ENCODE measurements at regions not wholly inside any gene's neighbourhood (a gene's known extent, or its start where the extent isn't known, plus 50 kb on each side); places are given as distances from the start of the nearest gene placed in this dataset.

DNA sequence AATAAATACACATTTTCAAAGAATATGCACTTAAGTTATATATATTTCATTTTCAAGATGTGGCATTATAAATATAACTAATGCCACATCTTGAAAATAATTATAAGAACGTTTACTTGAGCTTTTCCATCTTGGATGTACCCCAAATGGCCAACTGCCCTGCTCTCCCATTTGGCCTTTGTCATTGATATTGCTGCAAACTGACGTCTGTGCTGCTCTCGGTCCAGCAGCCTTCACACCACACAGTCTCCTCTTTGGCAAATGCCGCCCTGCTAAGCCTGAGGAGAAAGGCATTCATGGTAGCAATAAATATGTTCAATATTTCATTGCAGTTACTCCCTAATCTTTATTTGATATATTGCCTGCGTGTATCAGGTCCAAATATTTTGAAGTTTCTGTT lies 384.6 kb upstream of the ADARB2 start:
- H3K4me1 ChIP-seq (ENCODE audit: control insufficient read depth in 4 of 4, insufficient read depth in 4 of 4, low read length in 3 of 4) = no peaks in the 10 kb centered on the region
- H3K27ac ChIP-seq (ENCODE audit: low read depth in 1 of 2, low read length in 2 of 2) = no peak overlapping the region
- no peak for DNase-seq (ENCODE audit: low spot score)
- no peaks in the 10 kb centered on the region for H3K36me3 ChIP-seq (ENCODE audit: control insufficient read depth in 4 of 4, insufficient read depth in 3 of 4, low read depth in 1 of 4, low read length in 3 of 4)
- H3K27me3 ChIP-seq (ENCODE audit: control insufficient read depth in 4 of 4, insufficient read depth in 4 of 4, low read length in 3 of 4) = no peaks in the 10 kb centered on the region
- H3K9me3 ChIP-seq (ENCODE audit: control insufficient read depth in 4 of 4, low read length in 3 of 4) = no peaks in the 10 kb centered on the region
- no peak overlapping the region for H3K9ac ChIP-seq (ENCODE audit: low read depth in 1 of 2, low read length in 2 of 2)
- H3K4me3 ChIP-seq (ENCODE audit: low read depth in 1 of 3, low read length in 3 of 3) = no peak overlapping the region
- TF ChIP-seq EGR1 (IDR thresholded peaks at IDR 0.05; ENCODE audit: low read depth in 2 of 2) = no peak
- TF ChIP-seq FOXA2 (IDR thresholded peaks at IDR 0.05) = no peak
- no peak for TF ChIP-seq JUND (IDR thresholded peaks at IDR 0.05)
- TF ChIP-seq, protein P1, sequence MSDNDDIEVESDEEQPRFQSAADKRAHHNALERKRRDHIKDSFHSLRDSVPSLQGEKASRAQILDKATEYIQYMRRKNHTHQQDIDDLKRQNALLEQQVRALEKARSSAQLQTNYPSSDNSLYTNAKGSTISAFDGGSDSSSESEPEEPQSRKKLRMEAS (IDR thresholded peaks at IDR 0.05) = no peak
- no peak for TF ChIP-seq TAF1 (conservative IDR thresholded peaks at IDR 0.05)
- TF ChIP-seq HNF4G (IDR thresholded peaks at IDR 0.05) = no peak
- TF ChIP-seq, protein P2, sequence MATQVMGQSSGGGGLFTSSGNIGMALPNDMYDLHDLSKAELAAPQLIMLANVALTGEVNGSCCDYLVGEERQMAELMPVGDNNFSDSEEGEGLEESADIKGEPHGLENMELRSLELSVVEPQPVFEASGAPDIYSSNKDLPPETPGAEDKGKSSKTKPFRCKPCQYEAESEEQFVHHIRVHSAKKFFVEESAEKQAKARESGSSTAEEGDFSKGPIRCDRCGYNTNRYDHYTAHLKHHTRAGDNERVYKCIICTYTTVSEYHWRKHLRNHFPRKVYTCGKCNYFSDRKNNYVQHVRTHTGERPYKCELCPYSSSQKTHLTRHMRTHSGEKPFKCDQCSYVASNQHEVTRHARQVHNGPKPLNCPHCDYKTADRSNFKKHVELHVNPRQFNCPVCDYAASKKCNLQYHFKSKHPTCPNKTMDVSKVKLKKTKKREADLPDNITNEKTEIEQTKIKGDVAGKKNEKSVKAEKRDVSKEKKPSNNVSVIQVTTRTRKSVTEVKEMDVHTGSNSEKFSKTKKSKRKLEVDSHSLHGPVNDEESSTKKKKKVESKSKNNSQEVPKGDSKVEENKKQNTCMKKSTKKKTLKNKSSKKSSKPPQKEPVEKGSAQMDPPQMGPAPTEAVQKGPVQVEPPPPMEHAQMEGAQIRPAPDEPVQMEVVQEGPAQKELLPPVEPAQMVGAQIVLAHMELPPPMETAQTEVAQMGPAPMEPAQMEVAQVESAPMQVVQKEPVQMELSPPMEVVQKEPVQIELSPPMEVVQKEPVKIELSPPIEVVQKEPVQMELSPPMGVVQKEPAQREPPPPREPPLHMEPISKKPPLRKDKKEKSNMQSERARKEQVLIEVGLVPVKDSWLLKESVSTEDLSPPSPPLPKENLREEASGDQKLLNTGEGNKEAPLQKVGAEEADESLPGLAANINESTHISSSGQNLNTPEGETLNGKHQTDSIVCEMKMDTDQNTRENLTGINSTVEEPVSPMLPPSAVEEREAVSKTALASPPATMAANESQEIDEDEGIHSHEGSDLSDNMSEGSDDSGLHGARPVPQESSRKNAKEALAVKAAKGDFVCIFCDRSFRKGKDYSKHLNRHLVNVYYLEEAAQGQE (IDR thresholded peaks at IDR 0.05) = no peak
- WGBS = 56% methylated on average over 5 of the region's 5 CpGs

DNA sequence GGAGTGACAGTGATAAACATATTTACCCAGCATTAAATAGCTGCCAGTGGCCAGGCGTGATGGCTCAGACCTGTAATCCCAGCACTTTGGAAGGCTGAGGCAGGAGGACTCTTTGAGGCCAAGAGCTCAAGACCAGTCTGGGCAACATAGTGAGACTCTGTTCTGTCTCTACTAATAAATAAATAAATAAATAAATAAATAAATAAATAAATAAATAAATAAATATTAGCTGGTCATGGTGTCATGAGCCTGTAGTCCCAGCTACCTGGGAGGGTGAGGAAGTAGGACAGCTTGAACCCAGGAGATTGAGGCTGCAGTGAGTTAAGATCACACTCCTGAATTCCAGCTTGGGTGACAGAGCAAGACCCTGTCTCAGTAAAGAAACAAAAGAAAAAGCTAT lies 384.0 kb upstream of the ADARB2 start:
- no peak overlapping the region for H3K27ac ChIP-seq (ENCODE audit: low read depth in 1 of 2, low read length in 2 of 2)
- DNase-seq (ENCODE audit: low spot score) = no peak
- no peaks in the 10 kb centered on the region for H3K4me1 ChIP-seq (ENCODE audit: control insufficient read depth in 4 of 4, insufficient read depth in 4 of 4, low read length in 3 of 4)
- 94% methylated on average over 1 of the region's 1 CpG for WGBS
- no peaks in the 10 kb centered on the region for H3K36me3 ChIP-seq (ENCODE audit: control insufficient read depth in 4 of 4, insufficient read depth in 3 of 4, low read depth in 1 of 4, low read length in 3 of 4)
- no peak overlapping the region for H3K4me3 ChIP-seq (ENCODE audit: low read depth in 1 of 3, low read length in 3 of 3)
- no peaks in the 10 kb centered on the region for H3K9me3 ChIP-seq (ENCODE audit: control insufficient read depth in 4 of 4, low read length in 3 of 4)
- no peak for TF ChIP-seq FOXA2 (IDR thresholded peaks at IDR 0.05)
- TF ChIP-seq RAD21 (IDR thresholded peaks at IDR 0.05) = no peak
- TF ChIP-seq HNF4G (IDR thresholded peaks at IDR 0.05) = no peak
- TF ChIP-seq NR2F2 (IDR thresholded peaks at IDR 0.05) = no peak
- no peak for TF ChIP-seq JUND (IDR thresholded peaks at IDR 0.05)
- TF ChIP-seq ZBTB33 (IDR thresholded peaks at IDR 0.05) = no peak
- no peak for TF ChIP-seq EGR1 (IDR thresholded peaks at IDR 0.05; ENCODE audit: low read depth in 2 of 2)
- TF ChIP-seq YY1 (IDR thresholded peaks at IDR 0.05) = no peak
- TF ChIP-seq, protein P2 (IDR thresholded peaks at IDR 0.05) = no peak
- TF ChIP-seq RXRA (IDR thresholded peaks at IDR 0.05) = no peak
- no peak for TF ChIP-seq SP1 (IDR thresholded peaks at IDR 0.05)
- TF ChIP-seq FOXA1 (IDR thresholded peaks at IDR 0.05) = no peak
- TF ChIP-seq GABPA (IDR thresholded peaks at IDR 0.05 in 1 of 2, conservative IDR thresholded peaks at IDR 0.05 in 1 of 2) = no peak
- no peak for TF ChIP-seq TAF1 (conservative IDR thresholded peaks at IDR 0.05)
- TF ChIP-seq, protein P1 (IDR thresholded peaks at IDR 0.05) = no peak
- H3K9ac ChIP-seq (ENCODE audit: low read depth in 1 of 2, low read length in 2 of 2) = no peak overlapping the region
- H3K27me3 ChIP-seq (ENCODE audit: control insufficient read depth in 4 of 4, insufficient read depth in 4 of 4, low read length in 3 of 4) = no peaks in the 10 kb centered on the region
